ENCODE measurements at regions not wholly inside any gene's neighbourhood (a gene's known extent, or its start where the extent isn't known, plus 50 kb on each side); places are given as distances from the start of the nearest gene placed in this dataset.

GRCh38 chr4:53704329-53704728 is 113.0 kb upstream of the LNX1 start:
- H3K9me3 ChIP-seq (ENCODE audit: control insufficient read depth in 1 of 2, insufficient read depth in 1 of 2, low read depth in 1 of 2, low read length in 2 of 2): no peaks in the 10 kb centered on the region
- POLR2A ChIA-PET: no interaction called here
- no peak overlapping the region for H3K9ac ChIP-seq (ENCODE audit: low read length)
- intact Hi-C loops (cut with micrococcal nuclease): loop anchor here (10.0 kb wide), 1 partner anchor 690 kb away; no protein-coding TSS in a partner anchor
- no peaks in the 10 kb centered on the region for H3K79me2 ChIP-seq (ENCODE audit: insufficient read depth, low read length)
- H3K4me1 ChIP-seq (ENCODE audit: control insufficient read depth in 1 of 2, insufficient read depth in 2 of 2, low read length in 2 of 2): peaks cover 12 to 15% of the 10 kb centered on the region in 2 experiments
- H3K27ac ChIP-seq (ENCODE audit: low read depth, low read length): no peak overlapping the region
- H3K36me3 ChIP-seq (ENCODE audit: control insufficient read depth in 1 of 2, insufficient read depth in 2 of 2, low read length in 2 of 2): no peaks in the 10 kb centered on the region
- no peak overlapping the region for H3K4me3 ChIP-seq (replicated peaks in 1 of 2; ENCODE audit: low read depth in 1 of 2, low read length in 2 of 2)
- no peak for TF ChIP-seq CTCF (IDR thresholded peaks at IDR 0.05 in 2 of 3, conservative IDR thresholded peaks at IDR 0.05 in 1 of 3; ENCODE audit: borderline replicate concordance in 1 of 3, insufficient read depth in 1 of 3, low read depth in 2 of 3, low read length in 2 of 3)
- no peak for TF ChIP-seq ZNF274 (IDR thresholded peaks at IDR 0.05; ENCODE audit: low read depth, low read length)
- no peak for TF ChIP-seq CBX3 (IDR thresholded peaks at IDR 0.05; ENCODE audit: low read depth)
- TF ChIP-seq ATF3 (IDR thresholded peaks at IDR 0.05): no peak
- no peak for TF ChIP-seq TCF7L2 (IDR thresholded peaks at IDR 0.05; ENCODE audit: borderline replicate concordance, extremely low read depth, insufficient read depth, insufficient read length)
- TF ChIP-seq ZFX (IDR thresholded peaks at IDR 0.05): no peak
- TF ChIP-seq ELF1 (IDR thresholded peaks at IDR 0.05; ENCODE audit: borderline replicate concordance, low read depth): no peak
- no peak for TF ChIP-seq POLR2AphosphoS5 (IDR thresholded peaks at IDR 0.05; ENCODE audit: low read depth, low read length)
- no peak for TF ChIP-seq EGR1 (IDR thresholded peaks at IDR 0.05; ENCODE audit: low read depth)
- no peak for TF ChIP-seq SRF (IDR thresholded peaks at IDR 0.05; ENCODE audit: low read depth)
- TF ChIP-seq MAX (IDR thresholded peaks at IDR 0.05): no peak
- TF ChIP-seq SIN3A (IDR thresholded peaks at IDR 0.05; ENCODE audit: low read depth): no peak
- TF ChIP-seq JUND (IDR thresholded peaks at IDR 0.05): no peak
- no peak for TF ChIP-seq SP1 (IDR thresholded peaks at IDR 0.05; ENCODE audit: low read depth)
- TF ChIP-seq ZBTB33 (IDR thresholded peaks at IDR 0.05; ENCODE audit: extremely low read depth, insufficient replicate concordance, low read length): no peak
- no peak for TF ChIP-seq EZH2phosphoT487 (IDR thresholded peaks at IDR 0.05; ENCODE audit: borderline replicate concordance)
- TF ChIP-seq YY1 (IDR thresholded peaks at IDR 0.05; ENCODE audit: extremely low read depth, insufficient replicate concordance, low read depth, low read length): no peak
- no peak for TF ChIP-seq RAD21 (IDR thresholded peaks at IDR 0.05; ENCODE audit: low read depth)
- no peak for TF ChIP-seq POLR2A (IDR thresholded peaks at IDR 0.05; ENCODE audit: borderline replicate concordance, extremely low read depth, insufficient read depth, insufficient read length)
- CTCF ChIA-PET: no interaction called here
- H3K27me3 ChIP-seq (ENCODE audit: insufficient read depth, low read length): no peaks in the 10 kb centered on the region; the same call in 1 of the 2 replicates
- no peak overlapping the region for H2AFZ ChIP-seq (ENCODE audit: low read depth, low read length, poor library complexity, severe bottlenecking)
- RAD21 ChIA-PET (ENCODE audit: low non-redundant PET in 1 of 2, low total read pairs in 2 of 2, uncharacterized antibody in 2 of 2, unreplicated experiment in 2 of 2): no interaction called here
- BruUV-seq (replicated peaks): no TSS peak
- no peak overlapping the region for H3K4me2 ChIP-seq (ENCODE audit: low read length)
- DNase-seq (ENCODE audit: low read depth, low spot score) (no peak), ATAC-seq (no peak)
- no peaks in the 10 kb centered on the region for H3K9me2 ChIP-seq (ENCODE audit: insufficient read depth)
- no peaks in the 10 kb centered on the region for H4K20me1 ChIP-seq (ENCODE audit: insufficient read depth)

Measured in HCT116 (cell line).